ENCODE measurements at regions not wholly inside any gene's neighbourhood (a gene's known extent, or its start where the extent isn't known, plus 50 kb on each side); places are given as distances from the start of the nearest gene placed in this dataset.

DNA sequence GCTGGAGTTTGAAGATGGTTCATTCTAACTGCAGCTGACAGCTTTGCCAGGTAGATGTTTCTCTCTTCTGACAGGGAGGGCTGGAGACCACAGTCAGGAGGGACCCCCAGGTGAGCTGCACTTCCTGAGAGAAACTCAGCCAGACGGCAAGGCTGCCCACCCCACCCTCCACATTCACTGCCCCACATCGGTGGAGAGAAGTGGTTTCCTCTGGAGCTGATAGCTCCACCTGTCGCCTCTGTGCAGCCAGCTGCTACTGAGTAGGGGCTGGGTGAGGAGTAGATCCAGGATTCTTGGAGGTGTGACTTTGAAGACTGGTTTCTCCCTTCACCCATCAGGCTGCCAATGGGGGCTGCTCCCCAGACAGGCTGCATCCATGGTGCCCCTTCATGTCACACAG is 175.0 kb downstream of the CARTPT start:
- Mint-ChIP-seq H3K27ac (no peak overlapping the region), H3K36me3 (ENCODE audit: low read depth) (no peaks in the 10 kb centered on the region), H3K27me3 (ENCODE audit: insufficient read depth) (peaks cover 17% of the 10 kb centered on the region), H3K4me1 (ENCODE audit: low read depth) (peaks cover 22% of the 10 kb centered on the region), H3K4me3 (no peak overlapping the region), H3K9me3 (no peaks in the 10 kb centered on the region; the same call in 1 of the 2 replicates)
- no peak for DNase-seq
- TF ChIP-seq CTCF (IDR thresholded peaks at IDR 0.05): no peak

DNA sequence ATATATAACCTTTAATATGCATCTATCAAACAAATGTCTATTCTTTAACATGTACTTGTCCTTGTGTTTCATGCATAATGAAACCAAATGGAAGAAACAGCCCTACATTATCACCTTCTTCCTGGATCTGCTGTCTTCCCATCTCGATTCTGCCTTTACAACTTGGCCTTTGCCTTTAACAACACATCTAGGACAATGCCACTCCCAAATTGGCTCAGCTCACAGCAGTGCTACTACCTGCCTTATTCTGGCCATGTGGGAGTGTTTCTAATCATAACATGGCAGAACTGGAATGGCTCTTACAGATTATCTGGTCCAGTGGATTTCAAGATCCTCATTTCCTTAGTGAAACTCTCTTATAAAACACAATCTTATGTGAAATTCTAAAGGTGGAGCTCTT is 176.5 kb downstream of the CARTPT start:
- H3K27ac Mint-ChIP-seq: no peak overlapping the region

DNA sequence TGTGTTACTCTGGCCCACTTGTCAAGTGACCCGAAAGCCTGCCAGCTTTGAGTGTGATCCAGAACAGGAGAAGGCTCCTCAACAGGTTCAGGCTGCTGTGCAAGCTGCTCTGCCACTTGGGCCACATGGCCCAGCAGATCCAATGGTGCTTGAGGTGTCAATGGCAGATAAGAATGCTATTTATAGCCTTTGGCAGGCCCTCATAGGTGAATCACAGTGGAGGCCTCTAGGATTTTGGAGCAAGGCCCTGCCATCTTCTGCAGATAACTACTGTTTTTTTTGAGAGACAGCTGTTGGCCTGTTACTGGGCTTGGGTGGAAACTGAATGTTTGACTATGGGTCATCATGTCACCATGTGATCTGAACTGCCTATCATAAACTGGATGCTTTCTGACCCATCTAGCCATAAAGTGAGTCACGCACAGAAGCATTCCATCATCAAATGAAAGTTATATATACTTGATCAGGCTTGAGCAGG is 180.8 kb downstream of the CARTPT start:
- DNase-seq: peak; percentile 85
- Mint-ChIP-seq H3K36me3 (ENCODE audit: low read depth) (no peaks in the 10 kb centered on the region), H3K9me3 (no peaks in the 10 kb centered on the region), H3K4me1 (ENCODE audit: low read depth) (peaks cover 16% of the 10 kb centered on the region), H3K27me3 (ENCODE audit: insufficient read depth) (peaks cover 7% of the 10 kb centered on the region), H3K27ac (peak overlapping the region; percentile 58), H3K4me3 (no peak overlapping the region)
- no peak for TF ChIP-seq CTCF (IDR thresholded peaks at IDR 0.05)

More for the DNA sequence above, 176.5 kb downstream of the CARTPT start:
- Mint-ChIP-seq H3K4me3 (no peak overlapping the region), H3K27me3 (ENCODE audit: insufficient read depth) (peaks cover 13% of the 10 kb centered on the region), H3K4me1 (ENCODE audit: low read depth) (peaks cover 36% of the 10 kb centered on the region), H3K9me3 (no peaks in the 10 kb centered on the region), H3K36me3 (ENCODE audit: low read depth) (no peaks in the 10 kb centered on the region)
- no peak for DNase-seq
- no peak for TF ChIP-seq CTCF (IDR thresholded peaks at IDR 0.05)

GRCh38 chr5:71903808-71904207 is 184.7 kb downstream of the CARTPT start:
- no peaks in the 10 kb centered on the region for H3K9me3 Mint-ChIP-seq
- peaks cover 5% of the 10 kb centered on the region for H3K27me3 Mint-ChIP-seq (ENCODE audit: insufficient read depth)
- H3K4me3 Mint-ChIP-seq: no peak overlapping the region
- H3K27ac Mint-ChIP-seq: no peak overlapping the region
- H3K36me3 Mint-ChIP-seq (ENCODE audit: low read depth): no peaks in the 10 kb centered on the region
- TF ChIP-seq CTCF (IDR thresholded peaks at IDR 0.05): no peak
- H3K4me1 Mint-ChIP-seq (ENCODE audit: low read depth): peaks cover 37% of the 10 kb centered on the region
- no peak for DNase-seq

GRCh38 chr5:71904852-71905251 is 185.8 kb downstream of the CARTPT start:
- TF ChIP-seq CTCF (IDR thresholded peaks at IDR 0.05): no peak
- Mint-ChIP-seq H3K4me1 (ENCODE audit: low read depth) (peaks cover 30% of the 10 kb centered on the region), H3K4me3 (no peak overlapping the region), H3K27me3 (ENCODE audit: insufficient read depth) (peaks cover 5% of the 10 kb centered on the region), H3K9me3 (no peaks in the 10 kb centered on the region), H3K27ac (no peak overlapping the region), H3K36me3 (ENCODE audit: low read depth) (no peaks in the 10 kb centered on the region)
- no peak for DNase-seq
